ENCODE measurements at regions not wholly inside any gene's neighbourhood (a gene's known extent, or its start where the extent isn't known, plus 50 kb on each side); places are given as distances from the start of the nearest gene placed in this dataset.

GRCh38 chr1:5010236-5010635, 355.8 kb downstream of the AJAP1 start:
- 28% methylated on average over 4 of the region's 4 CpGs for WGBS (ENCODE audit: insufficient coverage, insufficient replicate concordance, low lambda C conversion rate, missing lambda C conversion rate)
- RAD21 ChIA-PET (ENCODE audit: unreplicated experiment) = no interaction called here
- Histone ChIP-seq H3K36me3 (ENCODE audit: control insufficient read depth in 2 of 2, insufficient read depth in 2 of 2, low read length in 1 of 2) (no peaks in the 10 kb centered on the region), H3K9me3 (replicated peaks; ENCODE audit: control insufficient read depth, insufficient read depth, low read length) (no peaks in the 10 kb centered on the region), H3K9ac (ENCODE audit: control insufficient read depth, insufficient read depth, low read length) (no peak overlapping the region), H3K79me2 (ENCODE audit: control insufficient read depth, insufficient read depth, low read length) (no peaks in the 10 kb centered on the region), H3K4me1 (ENCODE audit: control insufficient read depth, insufficient read depth, low read length) (no peaks in the 10 kb centered on the region), H3K27ac (ENCODE audit: control insufficient read depth, insufficient read depth) (no peak overlapping the region), H4K20me1 (ENCODE audit: control insufficient read depth, insufficient read depth) (no peaks in the 10 kb centered on the region), H3K27me3 (replicated peaks in 1 of 2; ENCODE audit: control insufficient read depth in 2 of 2, insufficient read depth in 2 of 2, low read length in 1 of 2) (no peaks in the 10 kb centered on the region), H2AFZ (ENCODE audit: control insufficient read depth, low read depth, low read length) (no peak overlapping the region), H3K4me2 (ENCODE audit: control insufficient read depth, insufficient read depth) (no peak overlapping the region), H3K4me3 (no peak overlapping the region)
- POLR2A ChIA-PET = no interaction called here
- no peak for ATAC-seq
- no peak for DNase-seq (ENCODE audit: low read depth, low spot score)
- SMC1A ChIA-PET (ENCODE audit: uncharacterized antibody, unreplicated experiment) = no interaction called here
- CTCF ChIA-PET = no interaction called here
- FAIRE-seq = no peak
- intact Hi-C loops (cut with micrococcal nuclease; ENCODE audit: unreplicated experiment) (no loop called here), in situ Hi-C loops (cut with MboI) (no loop called here)
- BruUV-seq (replicated peaks) = no TSS peak
- no peak for TF ChIP-seq ZBED1 (IDR thresholded peaks at IDR 0.05; ENCODE audit: borderline replicate concordance)
- TF ChIP-seq RFX5 (IDR thresholded peaks at IDR 0.05; ENCODE audit: low read depth, low read length) = no peak
- TF ChIP-seq DPF2 (IDR thresholded peaks at IDR 0.05) = no peak
- TF ChIP-seq BCL3 (IDR thresholded peaks at IDR 0.05; ENCODE audit: borderline replicate concordance, insufficient read depth, low read depth, low read length, poor library complexity, severe bottlenecking) = no peak
- TF ChIP-seq MEF2B (IDR thresholded peaks at IDR 0.05; ENCODE audit: partially characterized antibody, poor library complexity, severe bottlenecking) = no peak
- TF ChIP-seq, protein P1, sequence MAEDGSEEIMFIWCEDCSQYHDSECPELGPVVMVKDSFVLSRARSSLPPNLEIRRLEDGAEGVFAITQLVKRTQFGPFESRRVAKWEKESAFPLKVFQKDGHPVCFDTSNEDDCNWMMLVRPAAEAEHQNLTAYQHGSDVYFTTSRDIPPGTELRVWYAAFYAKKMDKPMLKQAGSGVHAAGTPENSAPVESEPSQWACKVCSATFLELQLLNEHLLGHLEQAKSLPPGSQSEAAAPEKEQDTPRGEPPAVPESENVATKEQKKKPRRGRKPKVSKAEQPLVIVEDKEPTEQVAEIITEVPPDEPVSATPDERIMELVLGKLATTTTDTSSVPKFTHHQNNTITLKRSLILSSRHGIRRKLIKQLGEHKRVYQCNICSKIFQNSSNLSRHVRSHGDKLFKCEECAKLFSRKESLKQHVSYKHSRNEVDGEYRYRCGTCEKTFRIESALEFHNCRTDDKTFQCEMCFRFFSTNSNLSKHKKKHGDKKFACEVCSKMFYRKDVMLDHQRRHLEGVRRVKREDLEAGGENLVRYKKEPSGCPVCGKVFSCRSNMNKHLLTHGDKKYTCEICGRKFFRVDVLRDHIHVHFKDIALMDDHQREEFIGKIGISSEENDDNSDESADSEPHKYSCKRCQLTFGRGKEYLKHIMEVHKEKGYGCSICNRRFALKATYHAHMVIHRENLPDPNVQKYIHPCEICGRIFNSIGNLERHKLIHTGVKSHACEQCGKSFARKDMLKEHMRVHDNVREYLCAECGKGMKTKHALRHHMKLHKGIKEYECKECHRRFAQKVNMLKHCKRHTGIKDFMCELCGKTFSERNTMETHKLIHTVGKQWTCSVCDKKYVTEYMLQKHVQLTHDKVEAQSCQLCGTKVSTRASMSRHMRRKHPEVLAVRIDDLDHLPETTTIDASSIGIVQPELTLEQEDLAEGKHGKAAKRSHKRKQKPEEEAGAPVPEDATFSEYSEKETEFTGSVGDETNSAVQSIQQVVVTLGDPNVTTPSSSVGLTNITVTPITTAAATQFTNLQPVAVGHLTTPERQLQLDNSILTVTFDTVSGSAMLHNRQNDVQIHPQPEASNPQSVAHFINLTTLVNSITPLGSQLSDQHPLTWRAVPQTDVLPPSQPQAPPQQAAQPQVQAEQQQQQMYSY (CRISPR knock-in tag; IDR thresholded peaks at IDR 0.05) = no peak
- TF ChIP-seq POLR2AphosphoS5 (IDR thresholded peaks at IDR 0.05; ENCODE audit: low read length) = no peak
- no peak for TF ChIP-seq CREB1 (IDR thresholded peaks at IDR 0.05; ENCODE audit: low read depth)
- TF ChIP-seq PKNOX1 (IDR thresholded peaks at IDR 0.05) = no peak
- TF ChIP-seq, protein P2, sequence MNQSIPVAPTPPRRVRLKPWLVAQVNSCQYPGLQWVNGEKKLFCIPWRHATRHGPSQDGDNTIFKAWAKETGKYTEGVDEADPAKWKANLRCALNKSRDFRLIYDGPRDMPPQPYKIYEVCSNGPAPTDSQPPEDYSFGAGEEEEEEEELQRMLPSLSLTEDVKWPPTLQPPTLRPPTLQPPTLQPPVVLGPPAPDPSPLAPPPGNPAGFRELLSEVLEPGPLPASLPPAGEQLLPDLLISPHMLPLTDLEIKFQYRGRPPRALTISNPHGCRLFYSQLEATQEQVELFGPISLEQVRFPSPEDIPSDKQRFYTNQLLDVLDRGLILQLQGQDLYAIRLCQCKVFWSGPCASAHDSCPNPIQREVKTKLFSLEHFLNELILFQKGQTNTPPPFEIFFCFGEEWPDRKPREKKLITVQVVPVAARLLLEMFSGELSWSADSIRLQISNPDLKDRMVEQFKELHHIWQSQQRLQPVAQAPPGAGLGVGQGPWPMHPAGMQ (IDR thresholded peaks at IDR 0.05; ENCODE audit: borderline replicate concordance) = no peak
- TF ChIP-seq ZNF207 (IDR thresholded peaks at IDR 0.05; ENCODE audit: borderline replicate concordance) = no peak
- TF ChIP-seq, protein P3, sequence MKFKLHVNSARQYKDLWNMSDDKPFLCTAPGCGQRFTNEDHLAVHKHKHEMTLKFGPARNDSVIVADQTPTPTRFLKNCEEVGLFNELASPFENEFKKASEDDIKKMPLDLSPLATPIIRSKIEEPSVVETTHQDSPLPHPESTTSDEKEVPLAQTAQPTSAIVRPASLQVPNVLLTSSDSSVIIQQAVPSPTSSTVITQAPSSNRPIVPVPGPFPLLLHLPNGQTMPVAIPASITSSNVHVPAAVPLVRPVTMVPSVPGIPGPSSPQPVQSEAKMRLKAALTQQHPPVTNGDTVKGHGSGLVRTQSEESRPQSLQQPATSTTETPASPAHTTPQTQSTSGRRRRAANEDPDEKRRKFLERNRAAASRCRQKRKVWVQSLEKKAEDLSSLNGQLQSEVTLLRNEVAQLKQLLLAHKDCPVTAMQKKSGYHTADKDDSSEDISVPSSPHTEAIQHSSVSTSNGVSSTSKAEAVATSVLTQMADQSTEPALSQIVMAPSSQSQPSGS (IDR thresholded peaks at IDR 0.05; ENCODE audit: low read length) = no peak
- no peak for TF ChIP-seq ZNF217 (IDR thresholded peaks at IDR 0.05)
- no peak for TF ChIP-seq CBX5 (IDR thresholded peaks at IDR 0.05; ENCODE audit: low read depth)
- no peak for TF ChIP-seq RB1 (IDR thresholded peaks at IDR 0.05; ENCODE audit: borderline replicate concordance)
